ENCODE measurements at regions not wholly inside any gene's neighbourhood (a gene's known extent, or its start where the extent isn't known, plus 50 kb on each side); places are given as distances from the start of the nearest gene placed in this dataset.

DNA sequence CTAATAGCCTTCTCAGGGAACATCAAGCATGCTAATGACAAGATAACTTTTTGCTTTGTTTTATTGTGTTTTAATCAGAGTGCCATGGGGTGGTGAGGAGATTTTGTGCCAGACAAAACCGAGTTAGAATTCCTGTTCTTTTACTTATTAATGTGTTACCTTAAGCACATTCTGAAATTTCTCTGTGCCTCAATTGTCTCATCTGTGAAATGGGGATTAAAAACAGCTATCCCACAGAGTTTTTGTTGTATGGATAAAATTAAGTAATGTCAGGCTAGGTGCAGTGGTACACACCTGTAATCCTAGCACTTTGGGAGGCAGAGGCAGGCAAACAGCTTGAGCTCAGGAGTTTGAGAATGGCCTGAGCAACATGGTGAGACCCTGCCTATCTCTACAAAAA, 138.0 kb downstream of the PROX1 start:
- Histone ChIP-seq H3K23me2 (ENCODE audit: insufficient read length, low read depth, low read length, poor library complexity, severe bottlenecking) (no peaks in the 10 kb centered on the region), H2AK5ac (ENCODE audit: insufficient read length, low read length) (no peak overlapping the region), H2BK15ac (ENCODE audit: low read depth, low read length) (no peak overlapping the region), H4K5ac (ENCODE audit: insufficient read length, low read depth, low read length) (no peak overlapping the region), H2BK12ac (ENCODE audit: insufficient read length, low read depth, low read length) (no peak overlapping the region), H3K27ac (ENCODE audit: insufficient read length, low read depth, low read length) (no peak overlapping the region), H4K91ac (ENCODE audit: insufficient read length, low read depth, low read length) (no peak overlapping the region), H2BK20ac (ENCODE audit: low read depth, low read length, poor library complexity, severe bottlenecking) (no peak overlapping the region), H3K9ac (ENCODE audit: extremely low read depth, insufficient read length, low read length) (no peak overlapping the region), H3K14ac (ENCODE audit: insufficient read depth, low read length) (no peak overlapping the region), H3K18ac (ENCODE audit: insufficient read length, low read depth, low read length) (no peak overlapping the region), H2AFZ (ENCODE audit: low read length) (no peak overlapping the region), H3K9me3 (ENCODE audit: control insufficient read depth, low read depth, low read length) (no peaks in the 10 kb centered on the region), H3K23ac (ENCODE audit: insufficient read length, low read depth, low read length) (no peak overlapping the region), H2BK120ac (ENCODE audit: low read depth, low read length, poor library complexity, severe bottlenecking) (no peak overlapping the region), H2BK5ac (ENCODE audit: insufficient read length, low read length) (no peak overlapping the region), H3K79me2 (ENCODE audit: insufficient read depth, low read length) (no peaks in the 10 kb centered on the region), H4K8ac (replicated peaks; ENCODE audit: insufficient read length, low read depth, low read length) (no peak overlapping the region), H3K4me1 (ENCODE audit: insufficient read depth, low read length) (no peaks in the 10 kb centered on the region), H3K4ac (ENCODE audit: low read depth, low read length) (no peak overlapping the region), H3K4me2 (ENCODE audit: insufficient read depth, insufficient read length, low read length) (no peak overlapping the region), H4K20me1 (ENCODE audit: control insufficient read depth, insufficient read depth, insufficient read length) (no peaks in the 10 kb centered on the region), H3K56ac (ENCODE audit: insufficient read length, low read depth, low read length) (no peak overlapping the region), H3K79me1 (ENCODE audit: insufficient read depth, low read depth, low read length, poor library complexity, severe bottlenecking) (no peaks in the 10 kb centered on the region), H3K27me3 (ENCODE audit: insufficient read depth, low read length) (no peaks in the 10 kb centered on the region), H3T11ph (ENCODE audit: low read length) (no peak overlapping the region)
- Mint-ChIP-seq H3K27ac (no peak overlapping the region), H3K4me3 (no peak overlapping the region), H3K36me3 (ENCODE audit: insufficient read depth in 1 of 3, low read depth in 3 of 3) (no peaks in the 10 kb centered on the region), H3K27me3 (ENCODE audit: low read depth) (peaks cover 2% of the 10 kb centered on the region; the same call in 1 of the 2 replicates), H3K4me1 (peaks cover 15 to 18% of the 10 kb centered on the region in 2 experiments), H3K9me3 (no peaks in the 10 kb centered on the region)
- TF ChIP-seq, protein P1, sequence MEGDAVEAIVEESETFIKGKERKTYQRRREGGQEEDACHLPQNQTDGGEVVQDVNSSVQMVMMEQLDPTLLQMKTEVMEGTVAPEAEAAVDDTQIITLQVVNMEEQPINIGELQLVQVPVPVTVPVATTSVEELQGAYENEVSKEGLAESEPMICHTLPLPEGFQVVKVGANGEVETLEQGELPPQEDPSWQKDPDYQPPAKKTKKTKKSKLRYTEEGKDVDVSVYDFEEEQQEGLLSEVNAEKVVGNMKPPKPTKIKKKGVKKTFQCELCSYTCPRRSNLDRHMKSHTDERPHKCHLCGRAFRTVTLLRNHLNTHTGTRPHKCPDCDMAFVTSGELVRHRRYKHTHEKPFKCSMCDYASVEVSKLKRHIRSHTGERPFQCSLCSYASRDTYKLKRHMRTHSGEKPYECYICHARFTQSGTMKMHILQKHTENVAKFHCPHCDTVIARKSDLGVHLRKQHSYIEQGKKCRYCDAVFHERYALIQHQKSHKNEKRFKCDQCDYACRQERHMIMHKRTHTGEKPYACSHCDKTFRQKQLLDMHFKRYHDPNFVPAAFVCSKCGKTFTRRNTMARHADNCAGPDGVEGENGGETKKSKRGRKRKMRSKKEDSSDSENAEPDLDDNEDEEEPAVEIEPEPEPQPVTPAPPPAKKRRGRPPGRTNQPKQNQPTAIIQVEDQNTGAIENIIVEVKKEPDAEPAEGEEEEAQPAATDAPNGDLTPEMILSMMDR (conservative IDR thresholded peaks at IDR 0.05) = no peak
- DNase-seq = no peak
- whole genome bisulfite sequencing (ENCODE audit: extremely low coverage, insufficient read length, low lambda C conversion rate) = no CpG with 5 or more reads among the region's 1 CpG

Measured in H9 (cell line).